ENCODE measurements at regions not wholly inside any gene's neighbourhood (a gene's known extent, or its start where the extent isn't known, plus 50 kb on each side); places are given as distances from the start of the nearest gene placed in this dataset.
"Not testable (repeated sequence)": the region's sequence is repeated elsewhere in the genome, so short reads cannot be mapped to it uniquely, and the experiment has no call there.

DNA sequence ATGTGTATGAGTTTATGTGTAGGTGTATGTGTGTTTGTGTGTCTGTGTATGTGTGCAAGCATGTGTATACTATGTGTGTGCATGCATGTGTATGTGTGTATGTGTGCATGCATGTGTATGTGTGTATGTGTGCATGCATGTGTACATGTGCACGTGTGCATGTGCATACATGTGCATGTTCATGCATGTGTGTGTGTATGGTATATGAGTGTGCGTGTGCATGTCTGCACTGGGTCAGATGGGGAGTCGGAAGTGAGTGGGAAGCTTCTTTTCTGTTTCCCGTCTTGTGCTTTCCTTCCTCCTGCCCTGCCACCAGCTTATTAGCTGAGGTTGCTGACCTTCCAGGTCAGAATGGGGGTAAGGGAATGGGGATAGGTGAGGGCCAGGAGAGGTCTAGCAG is 174.7 kb downstream of the MAP2K4 start:
- WGBS (ENCODE audit: insufficient coverage): 70% methylated on average over 2 of the region's 4 CpGs
- Histone ChIP-seq H3K27me3 (ENCODE audit: control insufficient read depth, insufficient read depth, low read length) (no peaks in the 10 kb centered on the region), H3K9me3 (ENCODE audit: control insufficient read depth, insufficient read depth, low read length) (no peaks in the 10 kb centered on the region), H3K36me3 (ENCODE audit: control insufficient read depth, insufficient read depth, low read length) (no peaks in the 10 kb centered on the region), H3K4me1 (ENCODE audit: control insufficient read depth, insufficient read depth, low read length) (no peaks in the 10 kb centered on the region), H3K27ac (ENCODE audit: low read depth, low read length) (no peak overlapping the region), H3K4me3 (ENCODE audit: low read depth, low read length) (no peak overlapping the region)
- DNase-seq (ENCODE audit: low read depth in 4 of 6, low spot score in 6 of 6): no peak

DNA sequence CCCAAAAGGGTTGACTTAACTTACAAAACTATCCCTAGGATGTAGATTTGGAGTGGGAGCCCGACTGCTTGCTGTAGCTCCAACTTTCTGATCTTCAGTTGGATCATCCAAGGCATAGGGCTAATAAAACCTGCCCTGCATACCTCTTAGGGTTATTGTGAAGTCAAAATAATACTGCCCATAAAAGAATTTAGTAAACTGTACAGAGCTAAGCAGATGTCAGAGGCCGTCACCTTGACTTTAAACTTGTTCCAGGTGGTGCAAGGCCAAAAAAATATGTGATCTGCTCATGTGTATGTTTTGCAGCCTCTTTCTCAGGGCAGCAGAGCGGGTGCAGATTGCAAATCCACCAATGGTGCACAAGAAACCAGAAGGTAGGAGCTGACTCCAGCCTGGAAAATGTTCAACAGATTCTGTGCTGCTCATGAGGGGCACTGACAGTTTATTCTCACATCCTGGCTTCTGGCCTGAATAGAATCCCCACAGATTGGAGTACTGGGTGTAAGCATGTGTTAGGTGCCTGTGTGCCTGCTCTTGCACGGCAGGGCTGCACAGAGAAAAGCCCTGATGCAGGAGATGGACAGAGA is 180.7 kb downstream of the MAP2K4 start:
- peak in 1 of 6 donors; percentile 21 for DNase-seq (ENCODE audit: low read depth in 4 of 6, low spot score in 6 of 6)
- WGBS (ENCODE audit: insufficient coverage): 80% methylated on average over 2 of the region's 4 CpGs
- Histone ChIP-seq H3K4me1 (ENCODE audit: control insufficient read depth, insufficient read depth, low read length) (no peaks in the 10 kb centered on the region), H3K27ac (ENCODE audit: low read depth, low read length) (no peak overlapping the region), H3K4me3 (ENCODE audit: low read depth, low read length) (no peak overlapping the region), H3K36me3 (ENCODE audit: control insufficient read depth, insufficient read depth, low read length) (no peaks in the 10 kb centered on the region), H3K9me3 (ENCODE audit: control insufficient read depth, insufficient read depth, low read length) (no peaks in the 10 kb centered on the region), H3K27me3 (ENCODE audit: control insufficient read depth, insufficient read depth, low read length) (no peaks in the 10 kb centered on the region)

DNA sequence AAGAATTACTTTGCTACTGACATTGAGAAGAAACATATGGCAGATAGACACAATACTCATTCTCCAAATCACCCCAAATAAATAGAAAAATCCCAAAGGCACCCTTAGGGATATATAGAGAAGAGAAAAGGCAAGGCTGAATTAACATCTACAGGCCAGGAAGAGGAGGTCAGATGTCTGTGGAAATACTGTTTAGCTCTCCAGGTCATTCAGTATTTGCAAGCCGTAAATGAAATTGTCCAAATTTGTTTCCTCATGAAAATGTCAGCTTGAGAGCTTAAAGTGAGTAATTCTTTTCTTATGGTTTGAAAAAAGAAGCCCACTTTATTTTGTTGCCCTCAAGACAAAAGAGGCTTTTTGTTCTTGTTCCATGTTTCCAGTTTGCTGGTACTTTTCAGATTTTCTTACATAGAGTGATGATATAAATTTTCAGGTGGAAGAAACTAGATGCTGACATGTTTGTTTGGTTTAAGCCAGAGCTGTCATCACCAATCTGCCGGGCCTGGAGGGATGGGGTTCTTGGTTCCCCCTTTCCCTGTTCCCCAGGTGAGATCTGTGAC is 189.0 kb downstream of the MAP2K4 start:
- no peaks in the 10 kb centered on the region for H3K27me3 ChIP-seq (ENCODE audit: control insufficient read depth, insufficient read depth, low read length)
- DNase-seq (ENCODE audit: low read depth in 4 of 6, low spot score in 6 of 6): no peak
- H3K4me3 ChIP-seq (ENCODE audit: low read depth, low read length): no peak overlapping the region
- H3K36me3 ChIP-seq (ENCODE audit: control insufficient read depth, insufficient read depth, low read length): no peaks in the 10 kb centered on the region
- H3K27ac ChIP-seq (ENCODE audit: low read depth, low read length): no peak overlapping the region
- no peaks in the 10 kb centered on the region for H3K4me1 ChIP-seq (ENCODE audit: control insufficient read depth, insufficient read depth, low read length)
- no peaks in the 10 kb centered on the region for H3K9me3 ChIP-seq (ENCODE audit: control insufficient read depth, insufficient read depth, low read length)
- 58% methylated on average over 2 of the region's 2 CpGs for WGBS (ENCODE audit: insufficient coverage)

DNA sequence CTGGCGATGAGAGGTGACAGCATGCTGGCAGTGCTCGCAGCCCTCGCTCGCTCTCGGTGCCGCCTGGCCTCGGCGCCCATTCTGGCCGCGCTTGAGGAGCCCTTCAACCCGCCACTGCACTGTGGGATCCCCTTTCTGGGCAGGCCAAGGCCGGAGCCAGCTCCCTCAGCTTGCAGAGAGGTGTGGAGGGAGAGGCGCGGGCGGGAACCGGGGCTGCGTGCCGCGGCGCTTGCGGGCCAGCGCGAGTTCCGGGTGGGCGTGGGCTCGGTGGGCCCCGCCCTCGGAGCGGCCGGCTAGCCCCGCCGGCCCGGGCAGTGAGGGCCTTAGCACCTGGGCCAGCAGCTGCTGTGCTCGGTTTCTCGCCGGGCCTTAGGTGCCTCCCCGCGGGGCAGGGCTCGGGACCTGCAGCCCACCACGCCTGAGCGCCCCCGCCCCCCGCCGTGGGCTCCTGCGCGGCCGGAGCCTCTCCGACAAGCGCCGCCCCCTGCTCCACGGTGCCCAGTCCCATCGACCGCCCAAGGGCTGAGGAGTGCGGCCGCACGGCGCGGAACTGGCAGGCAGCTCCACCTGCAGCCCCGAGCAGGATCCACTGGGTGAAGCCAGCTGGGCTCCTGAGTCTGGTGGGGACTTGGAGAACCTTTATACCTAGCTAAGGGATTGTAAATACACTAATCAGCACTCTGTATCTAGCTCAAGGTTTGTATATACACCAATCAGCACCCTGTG is 200.2 kb downstream of the MAP2K4 start:
- not testable (repeated sequence) for H3K27ac ChIP-seq (ENCODE audit: low read depth, low read length); DNase-seq (ENCODE audit: low read depth in 4 of 6, low spot score in 6 of 6); H3K9me3 ChIP-seq (ENCODE audit: control insufficient read depth, insufficient read depth, low read length); H3K4me1 ChIP-seq (ENCODE audit: control insufficient read depth, insufficient read depth, low read length); H3K27me3 ChIP-seq (ENCODE audit: control insufficient read depth, insufficient read depth, low read length); H3K4me3 ChIP-seq (ENCODE audit: low read depth, low read length); H3K36me3 ChIP-seq (ENCODE audit: control insufficient read depth, insufficient read depth, low read length)
- 98% methylated on average over 58 of the region's 59 CpGs for WGBS (ENCODE audit: insufficient coverage)

DNA sequence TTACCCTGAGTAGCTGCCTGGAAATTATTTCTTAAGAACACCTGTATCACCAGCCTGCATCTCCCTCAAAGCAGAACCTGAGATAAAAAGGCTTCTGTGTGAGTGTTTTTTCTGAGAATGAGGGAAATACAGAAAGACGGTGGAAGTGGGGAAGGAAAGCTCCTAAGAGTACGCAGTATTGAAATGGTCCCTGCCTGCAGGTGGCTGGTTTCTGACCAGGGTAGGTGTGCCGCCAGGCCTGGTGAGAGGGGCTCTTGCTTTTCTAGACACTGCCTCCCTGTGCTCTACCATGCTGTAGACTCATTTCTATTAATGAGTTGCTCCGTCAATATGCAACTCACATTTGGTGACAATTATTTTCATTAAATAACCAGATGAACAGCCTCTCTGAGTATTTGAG is 201.7 kb downstream of the MAP2K4 start:
- Histone ChIP-seq H3K36me3 (ENCODE audit: control insufficient read depth, insufficient read depth, low read length) (no peaks in the 10 kb centered on the region), H3K27me3 (ENCODE audit: control insufficient read depth, insufficient read depth, low read length) (no peaks in the 10 kb centered on the region), H3K27ac (ENCODE audit: low read depth, low read length) (no peak overlapping the region), H3K4me1 (ENCODE audit: control insufficient read depth, insufficient read depth, low read length) (no peaks in the 10 kb centered on the region), H3K4me3 (ENCODE audit: low read depth, low read length) (no peak overlapping the region), H3K9me3 (ENCODE audit: control insufficient read depth, insufficient read depth, low read length) (no peaks in the 10 kb centered on the region)
- 67% methylated on average over 2 of the region's 4 CpGs for WGBS (ENCODE audit: insufficient coverage)
- DNase-seq (ENCODE audit: low read depth in 4 of 6, low spot score in 6 of 6): no peak

DNA sequence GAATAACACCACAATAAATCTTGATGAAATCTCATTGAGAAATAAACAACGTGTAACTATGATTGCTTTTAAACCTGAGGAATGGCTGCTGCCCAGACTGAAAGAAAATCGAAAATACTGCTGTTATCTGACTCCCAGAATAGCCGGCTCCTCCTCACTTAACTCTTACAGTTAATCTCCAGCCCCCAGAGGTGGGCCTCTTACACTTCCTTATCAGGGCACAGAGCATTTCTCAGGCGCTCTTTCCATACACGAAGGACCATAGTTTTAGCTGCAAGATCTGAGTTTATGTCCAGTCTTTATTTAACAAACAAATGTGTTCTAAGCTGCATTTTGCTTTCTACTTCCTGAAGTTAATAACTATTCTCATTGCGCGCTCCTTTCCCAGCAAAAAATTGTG is 206.9 kb downstream of the MAP2K4 start:
- 84% methylated on average over 5 of the region's 7 CpGs for WGBS (ENCODE audit: insufficient coverage)
- DNase-seq (ENCODE audit: low read depth in 4 of 6, low spot score in 6 of 6): no peak
- H3K9me3 ChIP-seq (ENCODE audit: control insufficient read depth, insufficient read depth, low read length): no peaks in the 10 kb centered on the region
- H3K27ac ChIP-seq (ENCODE audit: low read depth, low read length): no peak overlapping the region
- H3K36me3 ChIP-seq (ENCODE audit: control insufficient read depth, insufficient read depth, low read length): no peaks in the 10 kb centered on the region
- no peak overlapping the region for H3K4me3 ChIP-seq (ENCODE audit: low read depth, low read length)
- no peaks in the 10 kb centered on the region for H3K27me3 ChIP-seq (ENCODE audit: control insufficient read depth, insufficient read depth, low read length)
- H3K4me1 ChIP-seq (ENCODE audit: control insufficient read depth, insufficient read depth, low read length): no peaks in the 10 kb centered on the region

DNA sequence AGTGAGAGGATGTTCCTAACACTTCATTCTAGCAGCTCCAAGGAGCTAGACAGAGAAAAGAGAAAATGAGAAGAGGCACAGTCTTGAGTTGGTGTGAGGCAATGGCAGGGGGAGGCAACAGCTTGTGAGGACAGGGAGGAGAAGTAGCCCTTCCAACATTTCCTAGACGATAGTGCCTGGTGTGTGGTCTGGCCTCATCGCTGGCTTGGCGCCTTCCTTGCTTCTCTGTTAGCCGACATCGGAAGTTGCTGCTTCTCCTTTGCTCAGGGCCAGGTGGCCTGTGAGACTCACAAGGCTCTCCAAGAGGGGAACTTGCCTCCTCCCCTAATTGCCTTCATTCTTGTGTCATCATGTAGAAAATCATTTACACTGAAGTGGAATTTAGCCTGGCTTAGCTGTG is 208.7 kb downstream of the MAP2K4 start:
- no peak for DNase-seq (ENCODE audit: low read depth in 4 of 6, low spot score in 6 of 6)
- Histone ChIP-seq H3K27ac (ENCODE audit: low read depth, low read length) (no peak overlapping the region), H3K4me3 (ENCODE audit: low read depth, low read length) (no peak overlapping the region), H3K27me3 (ENCODE audit: control insufficient read depth, insufficient read depth, low read length) (no peaks in the 10 kb centered on the region), H3K36me3 (ENCODE audit: control insufficient read depth, insufficient read depth, low read length) (no peaks in the 10 kb centered on the region), H3K9me3 (ENCODE audit: control insufficient read depth, insufficient read depth, low read length) (no peaks in the 10 kb centered on the region), H3K4me1 (ENCODE audit: control insufficient read depth, insufficient read depth, low read length) (no peaks in the 10 kb centered on the region)
- WGBS (ENCODE audit: insufficient coverage): 73% methylated on average over 5 of the region's 5 CpGs

DNA sequence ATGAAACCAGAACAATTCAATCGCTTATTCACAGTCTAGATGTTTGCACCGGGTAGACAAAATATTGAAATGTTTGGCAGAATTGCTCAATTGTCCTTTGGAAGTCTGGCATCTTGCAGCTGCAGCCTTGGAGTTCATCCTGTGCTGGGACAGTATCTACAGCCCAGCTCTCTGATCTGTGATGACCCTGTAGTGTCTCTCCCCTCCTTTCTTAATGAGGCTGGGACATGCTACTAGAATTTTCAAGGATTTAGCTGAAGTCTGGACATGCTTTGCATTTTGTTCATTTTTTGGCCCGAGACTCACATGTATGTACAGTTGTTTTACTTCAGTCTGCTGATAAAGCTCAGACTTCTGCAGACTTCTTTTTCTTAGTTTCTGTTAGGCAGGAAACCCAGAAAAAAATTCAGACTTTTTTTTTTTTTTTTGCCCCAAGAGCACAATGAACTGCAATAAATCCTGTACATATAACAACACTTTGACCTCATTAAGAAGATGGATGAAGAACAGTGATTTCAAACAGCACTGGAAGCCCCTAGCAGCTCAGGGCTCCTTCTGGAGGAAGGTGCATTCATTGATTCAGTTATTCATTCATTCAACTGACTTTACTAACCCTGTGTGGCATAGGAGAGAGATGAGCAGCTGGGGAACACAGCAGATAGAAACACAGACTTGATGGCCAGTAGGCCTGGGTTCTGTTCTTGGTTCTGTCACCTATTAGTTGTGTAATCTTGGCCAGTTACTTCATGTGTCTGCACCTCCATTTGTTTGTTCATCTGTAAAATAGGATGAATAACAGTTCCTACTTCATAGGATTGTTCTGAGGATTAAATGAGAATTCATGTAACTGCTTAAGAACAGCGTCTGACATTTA is 210.0 kb downstream of the MAP2K4 start:
- WGBS (ENCODE audit: insufficient coverage): 58% methylated on average over 4 of the region's 4 CpGs
- Histone ChIP-seq H3K36me3 (ENCODE audit: control insufficient read depth, insufficient read depth, low read length) (no peaks in the 10 kb centered on the region), H3K4me3 (ENCODE audit: low read depth, low read length) (no peak overlapping the region), H3K27ac (ENCODE audit: low read depth, low read length) (no peak overlapping the region), H3K9me3 (ENCODE audit: control insufficient read depth, insufficient read depth, low read length) (no peaks in the 10 kb centered on the region), H3K27me3 (ENCODE audit: control insufficient read depth, insufficient read depth, low read length) (no peaks in the 10 kb centered on the region), H3K4me1 (ENCODE audit: control insufficient read depth, insufficient read depth, low read length) (no peaks in the 10 kb centered on the region)
- DNase-seq (ENCODE audit: low read depth in 4 of 6, low spot score in 6 of 6): peak in 1 of 6 donors; percentile 14

DNA sequence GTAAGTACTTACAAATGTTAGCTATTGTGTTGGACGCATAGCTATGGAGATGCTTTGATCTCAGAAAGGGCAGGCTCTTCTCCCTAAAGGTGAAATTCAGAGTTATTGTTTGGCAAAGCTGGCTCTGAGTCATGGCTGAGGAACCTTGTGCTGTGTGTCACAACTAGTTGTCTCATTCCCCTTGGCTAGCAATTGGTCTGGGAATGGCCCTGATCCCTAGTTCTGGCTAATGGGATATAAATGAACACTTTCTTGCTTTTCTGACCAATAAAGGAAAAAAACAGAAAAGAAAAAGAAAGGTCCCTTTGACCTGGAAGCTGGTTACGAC is 210.6 kb downstream of the MAP2K4 start:
- WGBS (ENCODE audit: insufficient coverage): 40% methylated on average over 1 of the region's 2 CpGs

More for the DNA sequence above, 210.6 kb downstream of the MAP2K4 start:
- Histone ChIP-seq H3K4me1 (ENCODE audit: control insufficient read depth, insufficient read depth, low read length) (no peaks in the 10 kb centered on the region), H3K27ac (ENCODE audit: low read depth, low read length) (no peak overlapping the region), H3K27me3 (ENCODE audit: control insufficient read depth, insufficient read depth, low read length) (no peaks in the 10 kb centered on the region), H3K4me3 (ENCODE audit: low read depth, low read length) (no peak overlapping the region), H3K9me3 (ENCODE audit: control insufficient read depth, insufficient read depth, low read length) (no peaks in the 10 kb centered on the region), H3K36me3 (ENCODE audit: control insufficient read depth, insufficient read depth, low read length) (no peaks in the 10 kb centered on the region)
- DNase-seq (ENCODE audit: low read depth in 4 of 6, low spot score in 6 of 6): no peak

All from spinal cord (tissue), 9 donors.